ENCODE measurements at regions not wholly inside any gene's neighbourhood (a gene's known extent, or its start where the extent isn't known, plus 50 kb on each side); places are given as distances from the start of the nearest gene placed in this dataset.

DNA sequence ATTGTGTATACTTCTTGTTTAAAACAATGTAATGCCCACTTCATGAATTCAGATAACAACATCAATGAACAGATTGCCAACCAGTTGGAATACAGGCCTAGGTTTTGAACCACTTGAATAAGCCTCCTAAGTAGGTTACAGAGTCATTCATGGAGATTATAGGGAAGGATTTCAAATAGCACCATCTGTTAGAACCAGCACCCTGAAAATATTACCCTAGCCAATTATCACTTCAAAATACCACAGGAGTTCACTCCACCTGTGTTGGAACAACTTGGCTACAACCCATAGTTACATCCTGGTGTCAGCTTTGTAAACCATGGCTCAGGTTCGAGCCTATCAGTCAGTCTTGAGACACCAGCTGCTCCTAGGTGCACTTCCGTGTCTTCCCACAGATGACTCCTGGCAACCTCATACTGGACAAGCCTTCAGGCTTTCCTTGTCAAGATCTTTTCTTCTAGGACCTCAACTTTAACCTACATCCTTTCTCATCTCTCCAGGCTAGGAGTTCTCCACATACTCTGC lies 350.0 kb downstream of the DEPDC1B start:
- TF ChIP-seq, protein P1, sequence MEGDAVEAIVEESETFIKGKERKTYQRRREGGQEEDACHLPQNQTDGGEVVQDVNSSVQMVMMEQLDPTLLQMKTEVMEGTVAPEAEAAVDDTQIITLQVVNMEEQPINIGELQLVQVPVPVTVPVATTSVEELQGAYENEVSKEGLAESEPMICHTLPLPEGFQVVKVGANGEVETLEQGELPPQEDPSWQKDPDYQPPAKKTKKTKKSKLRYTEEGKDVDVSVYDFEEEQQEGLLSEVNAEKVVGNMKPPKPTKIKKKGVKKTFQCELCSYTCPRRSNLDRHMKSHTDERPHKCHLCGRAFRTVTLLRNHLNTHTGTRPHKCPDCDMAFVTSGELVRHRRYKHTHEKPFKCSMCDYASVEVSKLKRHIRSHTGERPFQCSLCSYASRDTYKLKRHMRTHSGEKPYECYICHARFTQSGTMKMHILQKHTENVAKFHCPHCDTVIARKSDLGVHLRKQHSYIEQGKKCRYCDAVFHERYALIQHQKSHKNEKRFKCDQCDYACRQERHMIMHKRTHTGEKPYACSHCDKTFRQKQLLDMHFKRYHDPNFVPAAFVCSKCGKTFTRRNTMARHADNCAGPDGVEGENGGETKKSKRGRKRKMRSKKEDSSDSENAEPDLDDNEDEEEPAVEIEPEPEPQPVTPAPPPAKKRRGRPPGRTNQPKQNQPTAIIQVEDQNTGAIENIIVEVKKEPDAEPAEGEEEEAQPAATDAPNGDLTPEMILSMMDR (IDR thresholded peaks at IDR 0.05), result no peak
- TF ChIP-seq POLR2A (IDR thresholded peaks at IDR 0.05), result no peak
